VCaP (cell line): ENCODE measurements at regions not wholly inside any gene's neighbourhood (a gene's known extent, or its start where the extent isn't known, plus 50 kb on each side); places are given as distances from the start of the nearest gene placed in this dataset.

ENCODE experiments used
- H3K27ac ChIP-seq: fragments of 450-650 bp; 2 replicates; pipeline ENCODE4 v1.5.1; 2017
- TF ChIP-seq, protein P1 (sequence below): fragments of 450-650 bp; conservative IDR thresholded peaks from 2 replicates; pipeline ENCODE4 v1.5.1; 2017; ENCODE audit warnings: mild to moderate bottlenecking, moderate library complexity

DNA sequence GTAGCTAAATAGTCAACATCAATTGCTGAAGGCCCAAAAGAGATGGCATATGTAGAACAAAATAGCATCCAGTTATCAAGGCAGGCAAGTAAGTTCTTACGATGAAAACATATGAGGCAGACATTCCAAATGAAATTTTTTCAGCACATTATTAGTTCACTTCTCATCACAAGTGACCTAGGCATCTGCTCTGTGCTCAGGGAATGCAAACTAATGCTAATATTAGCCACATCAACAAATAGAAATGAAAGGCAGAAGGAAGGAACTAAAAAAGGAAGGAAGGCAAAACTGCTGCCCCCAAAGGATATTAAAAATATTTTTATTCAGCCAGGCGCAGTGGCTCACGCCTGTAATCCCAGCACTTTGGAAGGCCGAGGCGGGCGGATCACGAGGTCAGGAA lies 51.2 kb upstream of the ROCK1 start:
- TF ChIP-seq, protein P1, sequence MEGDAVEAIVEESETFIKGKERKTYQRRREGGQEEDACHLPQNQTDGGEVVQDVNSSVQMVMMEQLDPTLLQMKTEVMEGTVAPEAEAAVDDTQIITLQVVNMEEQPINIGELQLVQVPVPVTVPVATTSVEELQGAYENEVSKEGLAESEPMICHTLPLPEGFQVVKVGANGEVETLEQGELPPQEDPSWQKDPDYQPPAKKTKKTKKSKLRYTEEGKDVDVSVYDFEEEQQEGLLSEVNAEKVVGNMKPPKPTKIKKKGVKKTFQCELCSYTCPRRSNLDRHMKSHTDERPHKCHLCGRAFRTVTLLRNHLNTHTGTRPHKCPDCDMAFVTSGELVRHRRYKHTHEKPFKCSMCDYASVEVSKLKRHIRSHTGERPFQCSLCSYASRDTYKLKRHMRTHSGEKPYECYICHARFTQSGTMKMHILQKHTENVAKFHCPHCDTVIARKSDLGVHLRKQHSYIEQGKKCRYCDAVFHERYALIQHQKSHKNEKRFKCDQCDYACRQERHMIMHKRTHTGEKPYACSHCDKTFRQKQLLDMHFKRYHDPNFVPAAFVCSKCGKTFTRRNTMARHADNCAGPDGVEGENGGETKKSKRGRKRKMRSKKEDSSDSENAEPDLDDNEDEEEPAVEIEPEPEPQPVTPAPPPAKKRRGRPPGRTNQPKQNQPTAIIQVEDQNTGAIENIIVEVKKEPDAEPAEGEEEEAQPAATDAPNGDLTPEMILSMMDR = no peak
- no peak overlapping the region for H3K27ac ChIP-seq

DNA sequence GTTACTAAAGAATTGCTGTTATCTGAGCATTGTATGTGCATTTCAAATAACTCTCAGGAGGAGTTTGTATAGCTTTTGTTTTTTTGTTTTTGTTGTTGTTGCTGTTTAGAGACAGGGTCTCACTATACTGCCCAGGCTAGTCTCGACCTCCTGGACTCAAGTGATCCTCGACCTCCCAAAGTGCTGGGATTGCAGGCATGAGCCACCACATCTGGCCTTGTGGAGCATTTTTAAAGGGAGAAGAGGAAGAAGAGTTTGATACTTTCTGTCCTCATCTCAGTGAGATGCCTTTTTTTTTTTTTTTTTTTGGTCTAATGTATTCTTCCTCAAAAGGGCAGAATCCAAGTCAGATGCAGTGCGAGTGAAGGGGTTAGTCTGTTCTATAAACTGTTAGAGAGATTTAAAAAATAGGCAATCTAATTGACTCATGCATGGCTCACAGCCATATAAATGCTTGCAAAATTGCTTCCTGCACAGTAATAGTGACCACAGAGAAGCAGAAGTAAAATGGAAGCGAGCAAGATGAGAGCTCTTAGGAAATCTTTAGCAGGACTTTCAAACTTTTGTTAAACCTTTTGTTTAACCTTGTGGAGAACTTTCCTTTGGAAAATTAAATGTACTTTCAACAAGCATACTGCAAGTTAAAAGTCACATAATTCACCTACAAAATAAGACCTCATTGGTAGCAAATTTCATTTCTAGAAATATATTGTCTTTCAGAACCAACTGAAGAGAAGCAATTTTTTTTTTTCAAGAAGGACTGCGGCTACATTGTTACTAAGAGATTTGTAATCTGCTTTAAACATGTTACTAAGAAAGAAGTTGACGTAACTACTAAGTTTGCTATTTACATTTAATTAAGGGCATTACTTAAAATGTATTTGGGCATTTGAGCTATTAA lies 52.3 kb upstream of the ROCK1 start:
- peak overlapping the region; percentile 11; the same call in 1 of the 2 replicates for H3K27ac ChIP-seq
- TF ChIP-seq, protein P1 = no peak

DNA sequence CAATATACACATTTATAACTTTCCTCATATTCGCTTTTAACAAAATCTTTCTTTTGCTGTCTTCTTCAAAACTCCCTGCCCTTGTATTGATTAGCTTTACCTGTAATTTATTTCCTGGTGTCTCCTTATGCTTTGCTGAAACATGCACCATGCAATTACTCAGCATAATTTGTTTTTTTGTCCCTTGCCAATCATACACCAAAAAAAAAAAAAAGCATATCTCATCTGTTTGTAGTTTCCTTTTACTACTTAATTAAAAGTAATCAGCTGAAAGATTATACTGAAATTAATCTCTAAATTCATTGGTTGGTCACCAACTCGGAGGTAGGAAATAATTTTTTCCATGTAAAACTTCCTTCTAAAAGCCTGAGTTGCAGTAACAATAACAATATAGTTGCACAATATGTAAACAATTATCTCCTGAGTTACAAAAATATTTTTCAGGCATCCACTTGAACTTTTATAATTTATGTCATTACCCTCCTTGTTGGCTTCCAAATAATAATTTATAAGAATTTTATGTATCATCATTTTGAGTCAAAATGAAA lies 53.0 kb upstream of the ROCK1 start:
- TF ChIP-seq, protein P1 = no peak
- peak overlapping the region; percentile 99; the same call in 1 of the 2 replicates for H3K27ac ChIP-seq

DNA sequence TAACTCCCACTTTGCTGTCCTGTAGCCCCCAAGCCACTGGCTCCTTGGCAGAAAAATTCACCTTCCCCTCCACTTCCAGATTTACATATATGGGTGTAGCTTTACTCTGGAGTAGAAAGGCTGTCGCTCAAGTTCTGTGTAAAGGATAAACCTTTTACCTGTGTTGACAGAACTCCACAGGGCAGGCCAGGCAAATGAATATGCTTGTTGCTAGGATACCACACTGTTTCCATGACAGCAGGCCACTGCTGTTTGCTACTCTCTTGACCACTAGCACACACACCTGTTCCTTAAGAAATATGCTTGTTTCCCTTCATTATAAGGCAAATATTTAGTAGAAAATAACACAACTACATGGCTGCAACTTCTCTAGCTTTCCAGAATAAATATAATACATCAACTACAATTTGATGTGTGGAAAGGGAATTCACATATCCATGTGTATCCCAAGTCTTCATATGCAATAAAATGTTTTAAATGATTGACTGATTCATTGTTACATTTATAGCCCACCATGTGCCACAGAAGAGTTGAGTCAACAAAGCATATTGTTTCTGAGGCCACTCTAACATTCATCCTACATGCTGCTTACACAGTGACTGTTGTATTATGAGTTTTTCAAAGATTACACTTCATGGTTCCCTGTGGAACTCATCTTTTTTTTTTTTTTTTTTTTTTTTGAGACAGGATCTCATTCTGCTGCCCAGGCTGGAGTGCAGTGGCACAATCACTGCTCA lies 56.2 kb upstream of the ROCK1 start:
- TF ChIP-seq, protein P1 = no peak
- peak overlapping the region; percentile 99 for H3K27ac ChIP-seq

DNA sequence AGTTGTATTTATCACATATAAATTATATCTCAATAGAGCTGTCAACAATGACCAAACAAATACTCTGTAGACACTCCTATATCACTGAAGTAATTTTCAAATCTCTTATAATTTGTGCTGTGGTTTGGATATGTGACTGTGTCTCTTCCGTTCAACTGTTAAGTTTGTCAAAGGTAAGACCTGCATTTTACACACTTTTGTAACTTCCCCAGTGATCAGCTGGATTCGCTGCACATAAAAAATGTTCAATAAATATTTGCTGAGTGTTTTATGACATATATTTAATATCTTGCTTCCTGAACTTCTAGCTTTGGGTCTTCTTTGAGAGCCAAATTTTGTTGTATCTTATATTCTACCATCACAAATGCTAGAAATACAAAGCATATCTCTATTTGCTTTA lies 57.3 kb upstream of the ROCK1 start:
- TF ChIP-seq, protein P1 = no peak
- H3K27ac ChIP-seq = peak overlapping the region; percentile 99

DNA sequence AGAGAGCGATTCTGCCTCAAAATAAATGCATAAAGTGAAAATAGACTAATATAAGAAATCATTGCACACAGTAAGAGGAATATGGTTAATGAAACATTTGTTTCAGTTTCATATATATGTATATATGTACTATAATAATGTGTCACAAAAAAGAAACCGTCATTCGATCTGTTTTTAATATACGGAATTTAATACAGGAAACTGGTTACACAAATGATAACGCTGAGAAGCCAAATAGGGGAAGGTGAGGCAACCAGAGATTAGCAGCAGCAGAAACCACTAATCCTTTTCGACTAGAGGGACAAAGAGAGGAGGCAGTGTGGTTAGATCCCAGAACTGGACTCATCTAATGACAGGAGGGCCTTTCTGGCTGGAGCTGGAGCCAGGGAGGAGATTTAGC lies 64.2 kb upstream of the GREB1L start:
- TF ChIP-seq, protein P1 = no peak
- no peak overlapping the region for H3K27ac ChIP-seq

DNA sequence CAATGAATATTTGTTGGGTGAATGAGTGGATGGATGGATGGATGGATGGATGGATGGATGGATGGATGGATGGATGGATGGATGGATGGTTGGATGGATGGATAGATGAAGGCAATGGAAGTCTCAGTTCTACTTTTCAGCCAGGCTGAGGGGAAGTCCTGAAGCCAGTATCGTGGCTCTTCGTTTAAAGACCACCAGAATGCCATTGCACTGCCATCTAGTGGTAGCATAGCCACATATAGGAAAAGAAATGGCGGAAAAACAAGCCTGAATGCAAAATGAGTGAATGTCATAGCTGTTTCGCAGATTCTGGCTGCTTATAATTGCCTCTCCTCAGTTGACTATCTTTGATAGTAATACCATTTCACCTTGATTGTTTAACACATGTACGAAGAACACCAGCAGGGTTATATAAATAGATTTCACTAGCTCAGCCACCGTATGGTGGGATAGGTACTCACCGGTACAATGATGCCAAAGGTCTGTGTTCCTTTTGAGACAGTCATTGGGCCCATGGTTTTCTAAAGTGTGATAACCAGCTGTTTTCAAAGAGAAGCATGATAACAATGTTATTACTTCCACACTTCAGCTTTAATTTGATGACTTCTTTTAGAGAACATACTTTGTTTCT lies 62.3 kb upstream of the GREB1L start:
- H3K27ac ChIP-seq = no peak overlapping the region
- TF ChIP-seq, protein P1 = peak; percentile 77
